Transverse colon (tissue), 4 donors: ENCODE measurements at regions not wholly inside any gene's neighbourhood (a gene's known extent, or its start where the extent isn't known, plus 50 kb on each side); places are given as distances from the start of the nearest gene placed in this dataset.

Experiments used
- DNase-seq: peaks from one replicate; pipeline ENCODE4 v3.0.0-alpha.2; 2019
- H3K27ac ChIP-seq, 4 donors: fragments of 200-600 bp; sonication (generic); 2 replicates each; pipeline ENCODE4 v1.5.1; 2016 to 2018; ENCODE audit warnings: inconsistent platforms in 4 of 4
- H3K27me3 ChIP-seq: fragments of 200-600 bp; sonication (generic); 2 replicates; pipeline ENCODE4 v1.5.1; 2017; ENCODE audit warnings: inconsistent platforms
- H3K36me3 ChIP-seq, 4 donors: fragments of 200-600 bp; sonication (generic); 2 replicates each; pipeline ENCODE4 v1.5.1; 2017 to 2019; ENCODE audit warnings: inconsistent platforms in 4 of 4
- H3K4me1 ChIP-seq, 4 donors: fragments of 200-600 bp; sonication (generic); 2 replicates each; pipeline ENCODE4 v1.5.1; 2017 to 2020; ENCODE audit warnings: inconsistent platforms in 4 of 4
- H3K4me3 ChIP-seq, 4 donors: fragments of 200-600 bp; sonication (generic); 1 replicate in 1 of 4; 2 replicates in 3 of 4; pipeline versions ENCODE4 v1.5.1 to v1.6.1; 2017 to 2019; ENCODE audit warnings: inconsistent platforms in 4 of 4
- H3K9me3 ChIP-seq, 2 donors: fragments of 200-600 bp; sonication (generic); 2 replicates each; pipeline ENCODE4 v1.5.1; 2017 to 2019; ENCODE audit warnings: inconsistent platforms in 2 of 2
- EP300 ChIP-seq: sonication (generic); formaldehyde crosslinking; IDR thresholded peaks from one replicate; pipeline ENCODE4 v1.6.1; 2017; ENCODE audit warnings: antibody characterized with exemption, low read depth
- POLR2A ChIP-seq: fragments of 450-650 bp; IDR thresholded peaks from one replicate; pipeline ENCODE4 v1.6.1; 2016; ENCODE audit warnings: antibody characterized with exemption, mild to moderate bottlenecking, moderate library complexity
- POLR2AphosphoS5 ChIP-seq, 3 donors: sonication (generic); formaldehyde crosslinking; IDR thresholded peaks; one replicate each; pipeline ENCODE4 v1.6.1; 2016; ENCODE audit warnings: antibody characterized with exemption in 3 of 3
- WGBS, 2 donors: methylation state at CpG; one replicate each; pipeline ENCODE4 v1.1.5; 2018; ENCODE audit warnings: low coverage in 1 of 2; 5-methylcytosine and 5-hydroxymethylcytosine counted together
- in situ Hi-C, 4 donors: fragments of 200-750 bp; cut with MboI; loops; one replicate each; pipeline versions ENCODE4 v1.15.0 to v1.15.1; 2017; ENCODE audit warnings: low sequenced_read_pairs in 3 of 4, low pct_ligation_motif_present in 1 of 4, low pct_unique_long_range_greater_than_20kb in 1 of 4
- intact Hi-C: fragments of 100-400 bp; cut with DNase I; formaldehyde crosslinking; loops from one replicate; pipeline ENCODE4 v1.15.1; 2023; ENCODE audit warnings: low total_unique reads
- TF ChIP-seq, protein P1 (sequence below), 5 experiments: fragments of 200-600 bp in 3 of 5; fragments of 450-650 bp in 2 of 5; sonication (generic) in 3 of 5; IDR thresholded peaks; 1 replicate in 2 of 5; 2 replicates in 3 of 5; pipeline ENCODE4 v1.5.1; 2016 to 2017; ENCODE audit warnings: antibody characterized with exemption in 5 of 5, inconsistent platforms in 3 of 5, mild to moderate bottlenecking in 2 of 5, moderate library complexity in 1 of 5

DNA sequence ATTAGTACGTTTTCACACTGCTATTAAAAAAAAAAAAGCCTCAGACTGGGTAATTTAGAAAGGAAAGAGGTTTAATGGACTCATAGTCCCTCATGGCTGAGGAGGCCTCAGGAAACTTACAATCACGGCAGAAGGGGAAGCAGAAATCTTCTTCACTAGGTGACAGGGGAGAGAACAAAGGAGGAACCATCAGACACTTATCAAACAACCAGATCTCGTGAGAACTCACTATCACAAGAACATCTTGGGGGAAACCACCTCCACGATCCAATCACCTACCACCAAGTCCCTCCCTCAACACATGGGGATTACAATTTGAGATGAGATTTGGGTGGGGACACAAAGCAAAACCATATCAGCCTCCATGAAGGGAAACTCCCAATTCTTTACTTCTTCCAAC lies 85.2 kb upstream of the MAFB start:
- in situ Hi-C loops (no loop called here), intact Hi-C loops (no loop called here)
- H3K27me3 ChIP-seq = no peaks in the 10 kb centered on the region
- 48 to 66% methylated on average over 4 of the region's 4 CpGs for WGBS, 2 donors
- TF ChIP-seq POLR2A (no peak), POLR2AphosphoS5 (IDR thresholded peaks at IDR 0.05) (no peak), EP300 (no peak)
- TF ChIP-seq, protein P1, sequence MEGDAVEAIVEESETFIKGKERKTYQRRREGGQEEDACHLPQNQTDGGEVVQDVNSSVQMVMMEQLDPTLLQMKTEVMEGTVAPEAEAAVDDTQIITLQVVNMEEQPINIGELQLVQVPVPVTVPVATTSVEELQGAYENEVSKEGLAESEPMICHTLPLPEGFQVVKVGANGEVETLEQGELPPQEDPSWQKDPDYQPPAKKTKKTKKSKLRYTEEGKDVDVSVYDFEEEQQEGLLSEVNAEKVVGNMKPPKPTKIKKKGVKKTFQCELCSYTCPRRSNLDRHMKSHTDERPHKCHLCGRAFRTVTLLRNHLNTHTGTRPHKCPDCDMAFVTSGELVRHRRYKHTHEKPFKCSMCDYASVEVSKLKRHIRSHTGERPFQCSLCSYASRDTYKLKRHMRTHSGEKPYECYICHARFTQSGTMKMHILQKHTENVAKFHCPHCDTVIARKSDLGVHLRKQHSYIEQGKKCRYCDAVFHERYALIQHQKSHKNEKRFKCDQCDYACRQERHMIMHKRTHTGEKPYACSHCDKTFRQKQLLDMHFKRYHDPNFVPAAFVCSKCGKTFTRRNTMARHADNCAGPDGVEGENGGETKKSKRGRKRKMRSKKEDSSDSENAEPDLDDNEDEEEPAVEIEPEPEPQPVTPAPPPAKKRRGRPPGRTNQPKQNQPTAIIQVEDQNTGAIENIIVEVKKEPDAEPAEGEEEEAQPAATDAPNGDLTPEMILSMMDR (IDR thresholded peaks at IDR 0.05) = no peak
- H3K4me1 ChIP-seq = no peaks in the 10 kb centered on the region
- H3K9me3 ChIP-seq = no peaks in the 10 kb centered on the region
- DNase-seq = no peak
- no peaks in the 10 kb centered on the region for H3K36me3 ChIP-seq
- no peak overlapping the region for H3K27ac ChIP-seq
- H3K4me3 ChIP-seq = no peak overlapping the region

- intact Hi-C loops (no loop called here), in situ Hi-C loops (no loop called here)
- no peak for TF ChIP-seq POLR2AphosphoS5 (IDR thresholded peaks at IDR 0.05)
- TF ChIP-seq, protein P1 (IDR thresholded peaks at IDR 0.05) = no peak
- TF ChIP-seq EP300 = no peak
- TF ChIP-seq POLR2A = no peak
- no peak overlapping the region for H3K4me3 ChIP-seq
- H3K27ac ChIP-seq = no peak overlapping the region
- no peaks in the 10 kb centered on the region for H3K36me3 ChIP-seq
- H3K27me3 ChIP-seq = no peaks in the 10 kb centered on the region
- no peaks in the 10 kb centered on the region for H3K4me1 ChIP-seq
- H3K9me3 ChIP-seq = no peaks in the 10 kb centered on the region
- DNase-seq = no peak
- WGBS, 2 donors = 69 to 100% methylated on average over 1 to 2 of the region's 2 CpGs
Measured at GRCh38 chr20:40775561-40776146, 86.6 kb upstream of the MAFB start.

GRCh38 chr20:40776466-40777457 lies 87.7 kb upstream of the MAFB start:
- 69 to 88% methylated on average over 7 to 13 of the region's 13 CpGs for WGBS, 2 donors
- intact Hi-C loops = no loop called here
- H3K4me1 ChIP-seq = no peaks in the 10 kb centered on the region
- no peak for DNase-seq
- H3K27me3 ChIP-seq = no peaks in the 10 kb centered on the region
- H3K4me3 ChIP-seq = no peak overlapping the region
- H3K27ac ChIP-seq = no peak overlapping the region
- TF ChIP-seq POLR2A = no peak
- TF ChIP-seq EP300 = no peak
- TF ChIP-seq, protein P1 (IDR thresholded peaks at IDR 0.05) = no peak
- TF ChIP-seq POLR2AphosphoS5 (IDR thresholded peaks at IDR 0.05) = no peak
- no peaks in the 10 kb centered on the region for H3K9me3 ChIP-seq
- no peaks in the 10 kb centered on the region for H3K36me3 ChIP-seq
- in situ Hi-C loops = no loop called here

DNA sequence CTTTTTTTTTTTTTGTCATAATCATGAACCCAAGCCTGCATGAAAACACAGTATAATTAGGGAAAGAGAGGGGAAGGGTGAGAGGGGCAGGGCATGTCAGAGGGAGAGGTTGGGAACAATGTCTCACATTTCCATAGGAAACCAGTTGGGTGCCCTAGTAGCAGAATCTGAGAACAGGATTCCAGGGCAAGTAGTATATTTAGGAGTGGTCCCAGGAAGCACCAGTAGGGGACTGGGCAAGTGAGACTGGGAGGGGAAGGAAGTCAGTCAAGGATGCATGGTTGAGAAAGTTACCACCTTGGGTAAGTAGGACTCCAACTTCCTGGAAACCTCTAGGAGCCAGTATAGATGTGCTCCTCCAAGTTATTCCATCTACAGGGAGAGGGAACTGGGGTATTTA lies 88.6 kb upstream of the MAFB start:
- intact Hi-C loops (no loop called here), in situ Hi-C loops (no loop called here)
- no peak overlapping the region for H3K27ac ChIP-seq
- H3K4me1 ChIP-seq = no peaks in the 10 kb centered on the region
- TF ChIP-seq POLR2AphosphoS5 (IDR thresholded peaks at IDR 0.05) = no peak
- no peak for TF ChIP-seq POLR2A
- TF ChIP-seq EP300 = no peak
- TF ChIP-seq, protein P1 (IDR thresholded peaks at IDR 0.05) = no peak
- no peaks in the 10 kb centered on the region for H3K27me3 ChIP-seq
- H3K4me3 ChIP-seq = no peak overlapping the region
- H3K36me3 ChIP-seq = no peaks in the 10 kb centered on the region
- no peaks in the 10 kb centered on the region for H3K9me3 ChIP-seq
- no peak for DNase-seq
